Kidney epithelial cell (primary cell): ENCODE measurements at regions not wholly inside any gene's neighbourhood (a gene's known extent, or its start where the extent isn't known, plus 50 kb on each side); places are given as distances from the start of the nearest gene placed in this dataset.

Experiments
- DNase-seq: peaks from one replicate; pipeline ENCODE4 v3.0.0-alpha.2; 2010; ENCODE audit warnings: low read depth
- H3K27me3 ChIP-seq: 2 replicates; pipeline ENCODE4 v1.6.0; 2011; ENCODE audit warnings: low read length; ENCODE audit not compliant: control insufficient read depth, insufficient read depth
- H3K36me3 ChIP-seq: 2 replicates; pipeline ENCODE4 v1.5.1; 2011; ENCODE audit warnings: low read length; ENCODE audit not compliant: control insufficient read depth, insufficient read depth
- H3K4me3 ChIP-seq: 2 replicates; pipeline ENCODE4 v1.5.1; 2011; ENCODE audit warnings: low read depth, mild to moderate bottlenecking, control low read depth, low read length
- CTCF ChIP-seq: IDR thresholded peaks from 2 replicates; pipeline ENCODE4 v1.5.1; 2011; ENCODE audit warnings: mild to moderate bottlenecking, moderate library complexity, low read length, control low read depth, inconsistent platforms; ENCODE audit not compliant: insufficient read depth, poor library complexity, severe bottlenecking

- DNase-seq: no peak
- no peak for TF ChIP-seq CTCF
Measured at GRCh38 chr6:86010915-86011786, 368.5 kb upstream of the SYNCRIP start.

GRCh38 chr6:85997206-85997605, 354.5 kb upstream of the SYNCRIP start:
- DNase-seq: no peak
- no peaks in the 10 kb centered on the region for H3K27me3 ChIP-seq
- H3K36me3 ChIP-seq: no peaks in the 10 kb centered on the region
- H3K4me3 ChIP-seq: no peak overlapping the region
- no peak for TF ChIP-seq CTCF

More at GRCh38 chr6:86010915-86011786, 368.5 kb upstream of the SYNCRIP start:
- Histone ChIP-seq H3K36me3 (no peaks in the 10 kb centered on the region), H3K27me3 (no peaks in the 10 kb centered on the region), H3K4me3 (no peak overlapping the region)

GRCh38 chr6:85996034-85996375, 353.3 kb upstream of the SYNCRIP start:
- Histone ChIP-seq H3K4me3 (no peak overlapping the region), H3K27me3 (no peaks in the 10 kb centered on the region), H3K36me3 (no peaks in the 10 kb centered on the region)
- TF ChIP-seq CTCF: no peak
- no peak for DNase-seq

- H3K36me3 ChIP-seq: no peaks in the 10 kb centered on the region
- DNase-seq: no peak
- no peak for TF ChIP-seq CTCF
Measured at GRCh38 chr6:85995339-85996033, 352.8 kb upstream of the SYNCRIP start.

GRCh38 chr6:85986681-85987080, 344.0 kb upstream of the SYNCRIP start:
- DNase-seq: no peak
- H3K27me3 ChIP-seq: no peaks in the 10 kb centered on the region
- no peak overlapping the region for H3K4me3 ChIP-seq
- no peak for TF ChIP-seq CTCF
- no peaks in the 10 kb centered on the region for H3K36me3 ChIP-seq

More at GRCh38 chr6:85995339-85996033, 352.8 kb upstream of the SYNCRIP start:
- H3K4me3 ChIP-seq: no peak overlapping the region
- no peaks in the 10 kb centered on the region for H3K27me3 ChIP-seq
